Activated naive CD8-positive, alpha-beta T cell treated with anti-CD3 and anti-CD28 coated beads, Interleukin-2, amount 10 ng/mL, durations not matched to agents 7 days and 5 days (primary cell): ENCODE measurements at regions not wholly inside any gene's neighbourhood (a gene's known extent, or its start where the extent isn't known, plus 50 kb on each side); places are given as distances from the start of the nearest gene placed in this dataset.

ENCODE experiments used
- ATAC-seq: fragments of 150-1000 bp; cut with Tn5 transposase; one replicate; pipeline ENCODE4 v1.10.0; 2021; ENCODE audit warnings: low read depth, moderate library complexity
- POLR2A ChIA-PET: fragments of 350-600 bp; sonication (Branson Sonifier 250); formaldehyde crosslinking; loops from one replicate; lab custom pipeline; 2021; ENCODE audit warnings: antibody characterized with exemption; lab: Charles Lee
- DNase-seq: peaks from one replicate; pipeline ENCODE4 v3.0.0; 2021
- H3K27ac Mint-ChIP-seq: one replicate; pipeline ENCODE4 v1.8.0; 2022; ENCODE audit warnings: mild to moderate bottlenecking, mixed read lengths
- H3K27me3 Mint-ChIP-seq: one replicate; pipeline ENCODE4 v1.8.0; 2022; ENCODE audit warnings: mild to moderate bottlenecking, moderate library complexity, mixed read lengths
- H3K36me3 Mint-ChIP-seq: one replicate; pipeline ENCODE4 v1.8.0; 2021; ENCODE audit warnings: mild to moderate bottlenecking, mixed read lengths
- H3K4me1 Mint-ChIP-seq: one replicate; pipeline ENCODE4 v1.8.0; 2021; ENCODE audit warnings: mixed read lengths
- H3K4me3 Mint-ChIP-seq: one replicate; pipeline ENCODE4 v1.8.0; 2022; ENCODE audit warnings: mild to moderate bottlenecking, moderate library complexity, mixed read lengths
- H3K9me3 Mint-ChIP-seq: one replicate; pipeline ENCODE4 v1.8.0; 2021; ENCODE audit warnings: mixed read lengths

GRCh38 chr18:40692871-40693270 is 1262.2 kb upstream of the PIK3C3 start:
- no peak overlapping the region for H3K4me3 Mint-ChIP-seq
- no peak for ATAC-seq
- peaks cover 2% of the 10 kb centered on the region for H3K9me3 Mint-ChIP-seq
- H3K27me3 Mint-ChIP-seq = no peaks in the 10 kb centered on the region
- H3K4me1 Mint-ChIP-seq = no peaks in the 10 kb centered on the region
- H3K36me3 Mint-ChIP-seq = no peaks in the 10 kb centered on the region
- POLR2A ChIA-PET = no interaction called here
- H3K27ac Mint-ChIP-seq = no peak overlapping the region
- no peak for DNase-seq

DNA sequence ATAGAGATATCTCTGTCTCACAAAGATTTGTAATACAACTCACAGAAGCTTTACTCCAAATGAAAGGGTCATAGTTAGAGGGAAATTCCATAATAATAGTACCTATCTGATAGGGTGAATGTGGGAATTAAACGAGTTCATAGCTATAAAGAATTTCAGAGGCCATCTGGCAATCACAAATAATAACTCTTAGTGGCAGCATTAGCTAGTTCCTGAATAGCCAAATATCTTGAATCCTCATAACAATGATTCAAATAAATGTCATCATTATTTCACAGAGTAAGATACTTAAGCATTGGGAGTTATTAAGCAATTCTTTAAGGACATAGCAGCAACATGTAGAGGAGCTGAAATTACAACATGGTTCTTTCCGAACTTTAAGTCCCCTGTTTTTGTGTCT is 1265.0 kb upstream of the PIK3C3 start:
- no peak overlapping the region for H3K27ac Mint-ChIP-seq
- H3K27me3 Mint-ChIP-seq = no peaks in the 10 kb centered on the region
- H3K9me3 Mint-ChIP-seq = peaks cover 1% of the 10 kb centered on the region
- DNase-seq (no peak), ATAC-seq (no peak)
- H3K36me3 Mint-ChIP-seq = no peaks in the 10 kb centered on the region
- POLR2A ChIA-PET = no interaction called here
- no peak overlapping the region for H3K4me3 Mint-ChIP-seq
- H3K4me1 Mint-ChIP-seq = no peaks in the 10 kb centered on the region

- Mint-ChIP-seq H3K4me3 (no peak overlapping the region), H3K27ac (no peak overlapping the region), H3K4me1 (no peaks in the 10 kb centered on the region), H3K27me3 (no peaks in the 10 kb centered on the region), H3K9me3 (no peaks in the 10 kb centered on the region), H3K36me3 (no peaks in the 10 kb centered on the region)
- ATAC-seq (no peak), DNase-seq (no peak)
- POLR2A ChIA-PET = no interaction called here
Observed at GRCh38 chr18:40687399-40687798, 1267.6 kb upstream of the PIK3C3 start.

DNA sequence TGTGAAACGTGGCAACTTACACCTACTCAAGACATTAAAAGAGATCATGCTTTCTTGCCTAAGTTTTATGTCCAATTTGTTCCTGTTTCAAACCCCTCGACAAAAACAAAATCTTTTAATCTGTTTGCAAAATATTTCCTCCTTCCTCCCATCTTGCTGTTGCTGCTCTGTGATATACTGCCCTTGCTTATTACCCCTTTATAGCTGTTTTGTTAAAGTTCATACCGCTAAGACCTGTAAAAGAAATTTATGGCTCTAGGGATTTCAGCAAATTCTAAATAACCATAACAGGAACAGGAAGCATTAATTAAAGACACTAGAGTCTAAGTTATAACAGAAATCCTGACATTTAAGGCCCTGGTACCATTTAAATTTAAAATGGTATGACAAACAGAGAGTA is 1268.2 kb upstream of the PIK3C3 start:
- ATAC-seq (no peak), DNase-seq (no peak)
- POLR2A ChIA-PET = no interaction called here
- Mint-ChIP-seq H3K9me3 (no peaks in the 10 kb centered on the region), H3K27me3 (no peaks in the 10 kb centered on the region), H3K36me3 (no peaks in the 10 kb centered on the region), H3K4me3 (no peak overlapping the region), H3K27ac (no peak overlapping the region), H3K4me1 (no peaks in the 10 kb centered on the region)

GRCh38 chr18:40685219-40685618 is 1269.8 kb upstream of the PIK3C3 start:
- ATAC-seq = no peak
- no peaks in the 10 kb centered on the region for H3K27me3 Mint-ChIP-seq
- POLR2A ChIA-PET = no interaction called here
- DNase-seq = no peak
- no peaks in the 10 kb centered on the region for H3K36me3 Mint-ChIP-seq
- H3K27ac Mint-ChIP-seq = no peak overlapping the region
- H3K4me3 Mint-ChIP-seq = no peak overlapping the region
- no peaks in the 10 kb centered on the region for H3K4me1 Mint-ChIP-seq
- H3K9me3 Mint-ChIP-seq = no peaks in the 10 kb centered on the region

DNA sequence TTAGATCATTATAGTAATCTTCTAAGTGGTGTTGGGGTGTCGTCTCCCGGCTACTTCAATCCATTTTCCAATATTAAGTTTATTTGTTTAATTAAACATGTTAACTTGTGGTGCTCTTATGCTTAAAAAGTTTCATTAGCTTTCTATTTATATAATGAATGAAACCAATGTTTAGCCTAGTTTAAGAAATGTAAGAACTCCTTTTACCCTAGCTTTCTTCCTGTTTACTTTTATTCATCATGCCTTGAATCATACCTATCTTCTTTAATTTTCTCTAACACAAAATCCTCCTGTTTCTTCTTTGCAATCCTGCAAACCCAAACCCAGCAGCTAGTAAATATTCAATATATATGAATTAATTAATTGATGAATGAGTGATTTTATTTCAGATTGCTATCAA is 1276.7 kb upstream of the PIK3C3 start:
- POLR2A ChIA-PET = no interaction called here
- no peak for DNase-seq
- ATAC-seq = no peak
- H3K9me3 Mint-ChIP-seq = no peaks in the 10 kb centered on the region
- no peaks in the 10 kb centered on the region for H3K36me3 Mint-ChIP-seq
- no peaks in the 10 kb centered on the region for H3K27me3 Mint-ChIP-seq
- H3K4me3 Mint-ChIP-seq = no peak overlapping the region
- H3K27ac Mint-ChIP-seq = no peak overlapping the region
- H3K4me1 Mint-ChIP-seq = no peaks in the 10 kb centered on the region

GRCh38 chr18:40676668-40677067 is 1278.4 kb upstream of the PIK3C3 start:
- H3K4me3 Mint-ChIP-seq = no peak overlapping the region
- no peaks in the 10 kb centered on the region for H3K4me1 Mint-ChIP-seq
- ATAC-seq = no peak
- no peaks in the 10 kb centered on the region for H3K27me3 Mint-ChIP-seq
- no peaks in the 10 kb centered on the region for H3K36me3 Mint-ChIP-seq
- POLR2A ChIA-PET = no interaction called here
- no peak overlapping the region for H3K27ac Mint-ChIP-seq
- DNase-seq = no peak
- peaks cover 2% of the 10 kb centered on the region for H3K9me3 Mint-ChIP-seq

- Mint-ChIP-seq H3K9me3 (peaks cover 3% of the 10 kb centered on the region), H3K27ac (no peak overlapping the region), H3K4me1 (no peaks in the 10 kb centered on the region), H3K4me3 (no peak overlapping the region), H3K36me3 (no peaks in the 10 kb centered on the region), H3K27me3 (no peaks in the 10 kb centered on the region)
- POLR2A ChIA-PET = no interaction called here
- DNase-seq (no peak), ATAC-seq (no peak)
Observed at GRCh38 chr18:40673150-40673549, 1281.9 kb upstream of the PIK3C3 start.

- DNase-seq (no peak), ATAC-seq (no peak)
- Mint-ChIP-seq H3K27ac (no peak overlapping the region), H3K36me3 (no peaks in the 10 kb centered on the region), H3K27me3 (no peaks in the 10 kb centered on the region), H3K4me1 (no peaks in the 10 kb centered on the region), H3K4me3 (no peak overlapping the region), H3K9me3 (peaks cover 4% of the 10 kb centered on the region)
- POLR2A ChIA-PET = no interaction called here
Observed at GRCh38 chr18:40672590-40672989, 1282.4 kb upstream of the PIK3C3 start.

DNA sequence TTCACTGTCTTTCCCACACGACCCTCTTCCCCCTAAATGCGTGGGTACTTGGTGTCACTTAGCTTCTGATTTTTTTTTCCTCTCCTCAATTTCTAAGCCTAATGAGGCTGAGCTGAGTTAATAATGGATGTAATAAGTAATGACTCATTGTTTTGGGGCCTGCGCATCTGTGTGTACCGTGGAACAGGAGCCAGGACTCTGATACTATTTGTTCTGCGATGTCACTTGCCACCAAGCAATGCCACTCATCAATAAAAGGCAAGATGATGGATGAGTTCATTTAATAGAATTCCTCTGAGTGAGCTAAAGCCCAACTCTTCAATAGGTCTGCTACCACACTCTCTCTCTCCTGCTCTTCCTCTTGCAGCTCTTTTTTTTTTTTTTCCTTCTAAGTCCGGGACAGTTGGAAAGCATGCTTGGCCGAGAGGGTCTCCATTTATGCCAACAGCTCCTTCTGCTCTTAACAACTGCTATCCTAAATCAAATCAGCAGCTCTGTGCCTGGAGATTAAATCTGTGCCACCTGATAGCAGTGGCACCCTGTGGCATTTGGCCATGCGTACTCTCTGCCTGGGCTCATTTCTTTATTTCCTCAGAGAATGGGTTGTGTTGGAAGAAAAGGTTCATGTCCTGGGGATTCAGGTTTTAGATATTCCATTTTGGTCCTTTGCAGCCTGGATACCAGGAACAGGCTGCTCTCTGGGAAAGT is 1284.2 kb upstream of the PIK3C3 start:
- Mint-ChIP-seq H3K27ac (no peak overlapping the region), H3K4me1 (no peaks in the 10 kb centered on the region), H3K36me3 (no peaks in the 10 kb centered on the region), H3K4me3 (no peak overlapping the region), H3K9me3 (peaks cover 8% of the 10 kb centered on the region), H3K27me3 (no peaks in the 10 kb centered on the region)
- POLR2A ChIA-PET = no interaction called here
- ATAC-seq (no peak), DNase-seq (no peak)

- POLR2A ChIA-PET = no interaction called here
- Mint-ChIP-seq H3K4me3 (no peak overlapping the region), H3K27ac (no peak overlapping the region), H3K27me3 (no peaks in the 10 kb centered on the region), H3K36me3 (no peaks in the 10 kb centered on the region), H3K9me3 (peaks cover 5% of the 10 kb centered on the region), H3K4me1 (no peaks in the 10 kb centered on the region)
- no peak for DNase-seq
- ATAC-seq = no peak
Observed at GRCh38 chr18:40662898-40663437, 1292.1 kb upstream of the PIK3C3 start.

DNA sequence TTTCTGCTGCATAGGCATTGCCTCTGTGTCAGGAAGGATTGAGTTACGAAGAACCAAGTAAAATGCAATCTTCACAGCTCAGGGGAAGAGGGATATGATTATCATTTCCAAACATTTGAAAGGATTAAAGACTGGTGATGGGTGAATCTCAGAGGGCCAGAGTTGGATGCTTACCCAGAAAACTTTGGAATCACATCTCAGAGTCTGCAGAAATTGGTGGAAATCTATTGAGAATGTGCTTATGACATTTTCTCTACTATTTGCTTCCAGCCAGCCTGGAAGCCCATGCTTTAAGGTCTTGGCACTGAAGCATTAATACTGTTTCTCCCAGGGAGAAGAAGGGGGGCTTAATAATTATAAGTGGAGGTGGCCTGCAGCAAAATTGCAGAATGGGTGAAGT is 1301.4 kb upstream of the PIK3C3 start:
- Mint-ChIP-seq H3K9me3 (peaks cover 2% of the 10 kb centered on the region), H3K27me3 (no peaks in the 10 kb centered on the region)

DNA sequence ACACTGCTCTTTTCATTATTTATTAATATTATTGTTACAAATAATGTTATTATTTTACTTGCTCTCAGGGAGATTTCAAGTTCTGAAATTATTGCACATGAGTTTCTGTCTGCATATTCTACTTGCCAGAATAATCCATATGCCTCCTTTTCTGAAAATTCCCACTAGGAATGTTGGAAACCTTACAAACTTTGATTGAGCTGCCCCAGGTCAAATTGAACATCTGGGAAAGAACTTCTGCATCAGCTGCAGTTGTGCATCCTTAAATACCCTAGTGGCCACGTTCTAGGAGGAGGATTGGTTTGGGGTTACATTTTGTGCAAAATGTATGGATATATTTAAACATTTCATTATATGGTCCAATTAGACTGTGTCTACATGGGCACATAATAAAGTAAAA is 1302.7 kb upstream of the PIK3C3 start:
- no peak overlapping the region for H3K4me3 Mint-ChIP-seq
- no peaks in the 10 kb centered on the region for H3K27me3 Mint-ChIP-seq
- ATAC-seq = no peak
- no peaks in the 10 kb centered on the region for H3K36me3 Mint-ChIP-seq
- POLR2A ChIA-PET = no interaction called here
- no peaks in the 10 kb centered on the region for H3K4me1 Mint-ChIP-seq
- peaks cover 2% of the 10 kb centered on the region for H3K9me3 Mint-ChIP-seq
- DNase-seq = no peak
- no peak overlapping the region for H3K27ac Mint-ChIP-seq

More for the DNA sequence above, 1301.4 kb upstream of the PIK3C3 start:
- no peaks in the 10 kb centered on the region for H3K4me1 Mint-ChIP-seq
- DNase-seq = no peak
- no peak for ATAC-seq
- POLR2A ChIA-PET = no interaction called here
- H3K36me3 Mint-ChIP-seq = no peaks in the 10 kb centered on the region
- no peak overlapping the region for H3K27ac Mint-ChIP-seq
- H3K4me3 Mint-ChIP-seq = no peak overlapping the region

- POLR2A ChIA-PET = no interaction called here
- Mint-ChIP-seq H3K4me1 (no peaks in the 10 kb centered on the region), H3K27me3 (no peaks in the 10 kb centered on the region), H3K9me3 (peaks cover 2% of the 10 kb centered on the region), H3K4me3 (no peak overlapping the region), H3K36me3 (no peaks in the 10 kb centered on the region), H3K27ac (no peak overlapping the region)
- DNase-seq (no peak), ATAC-seq (no peak)
Observed at GRCh38 chr18:40651163-40651562, 1303.9 kb upstream of the PIK3C3 start.
